Upper lobe of right lung (tissue), 1 donor: ENCODE measurements at regions not wholly inside any gene's neighbourhood (a gene's known extent, or its start where the extent isn't known, plus 50 kb on each side); places are given as distances from the start of the nearest gene placed in this dataset.

Source experiments
- ATAC-seq: fragments of 200-7000 bp; cut with Tn5 transposase; one replicate; pipeline ENCODE4 v1.9.1; 2020; ENCODE audit warnings: mild to moderate bottlenecking, moderate library complexity
- DNase-seq: peaks from one replicate; pipeline ENCODE4 v3.0.0-alpha.2; 2020
- H3K27ac ChIP-seq: fragments of 200-600 bp; one replicate; pipeline ENCODE4 v1.8.0; 2022
- H3K27me3 ChIP-seq: fragments of 200-600 bp; one replicate; pipeline ENCODE4 v1.8.0; 2022; ENCODE audit warnings: mild to moderate bottlenecking
- H3K36me3 ChIP-seq: fragments of 200-600 bp; one replicate; pipeline ENCODE4 v1.8.0; 2022
- H3K4me1 ChIP-seq: fragments of 200-600 bp; one replicate; pipeline ENCODE4 v1.8.0; 2022
- H3K4me3 ChIP-seq: fragments of 200-600 bp; one replicate; pipeline ENCODE4 v1.8.0; 2022; ENCODE audit warnings: mild to moderate bottlenecking
- H3K9me3 ChIP-seq: fragments of 200-600 bp; one replicate; pipeline ENCODE4 v1.8.0; 2022
- CTCF ChIP-seq: fragments of 200-600 bp; IDR thresholded peaks from one replicate; pipeline ENCODE4 v1.8.0; 2022; ENCODE audit warnings: antibody characterized with exemption
- intact Hi-C: fragments of 100-400 bp; cut with DNase I; formaldehyde crosslinking; loops from one replicate; pipeline ENCODE4 v1.11.0; 2022
- donor health status: DM: no; HTN: yes; CAD: no; lungs with severe emphysema.

- Histone ChIP-seq H3K4me1 (no peaks in the 10 kb centered on the region), H3K4me3 (no peak overlapping the region), H3K9me3 (peaks cover 11% of the 10 kb centered on the region), H3K27me3 (no peaks in the 10 kb centered on the region), H3K27ac (no peak overlapping the region), H3K36me3 (no peaks in the 10 kb centered on the region)
- TF ChIP-seq CTCF, result no peak
- intact Hi-C loops, result no loop called here
- no peak for DNase-seq
- ATAC-seq, result no peak
Measured at GRCh38 chr12:20309504-20310148, 58.7 kb upstream of the PDE3A start.

GRCh38 chr12:20314328-20314727, 54.0 kb upstream of the PDE3A start:
- Histone ChIP-seq H3K9me3 (no peaks in the 10 kb centered on the region), H3K27ac (no peak overlapping the region), H3K36me3 (no peaks in the 10 kb centered on the region), H3K4me1 (no peaks in the 10 kb centered on the region), H3K4me3 (no peak overlapping the region), H3K27me3 (no peaks in the 10 kb centered on the region)
- ATAC-seq (no peak), DNase-seq (no peak)
- TF ChIP-seq CTCF, result no peak
- intact Hi-C loops, result no loop called here

GRCh38 chr12:20317554-20317953, 50.8 kb upstream of the PDE3A start:
- intact Hi-C loops, result no loop called here
- Histone ChIP-seq H3K27ac (no peak overlapping the region), H3K4me1 (no peaks in the 10 kb centered on the region), H3K27me3 (no peaks in the 10 kb centered on the region), H3K36me3 (no peaks in the 10 kb centered on the region), H3K4me3 (no peak overlapping the region), H3K9me3 (no peaks in the 10 kb centered on the region)
- no peak for TF ChIP-seq CTCF
- ATAC-seq, result no peak
- DNase-seq, result no peak
